ENCODE measurements at regions not wholly inside any gene's neighbourhood (a gene's known extent, or its start where the extent isn't known, plus 50 kb on each side); places are given as distances from the start of the nearest gene placed in this dataset.

GRCh38 chr10:29962166-29962850, 97.1 kb downstream of the JCAD start:
- no peak for DNase-seq

GRCh38 chr10:29961351-29961750, 98.0 kb downstream of the JCAD start:
- peak; percentile 63 for DNase-seq

GRCh38 chr10:29960261-29960660, 99.1 kb downstream of the JCAD start:
- no peak for DNase-seq

GRCh38 chr10:29959586-29959985, 99.8 kb downstream of the JCAD start:
- DNase-seq: no peak

- DNase-seq: no peak
Measured at GRCh38 chr10:29958440-29958839, 100.9 kb downstream of the JCAD start.

- DNase-seq: no peak
Measured at GRCh38 chr10:29957907-29958331, 101.5 kb downstream of the JCAD start.

- DNase-seq: no peak
Measured at GRCh38 chr10:29957236-29957635, 102.2 kb downstream of the JCAD start.

- DNase-seq: no peak
Measured at GRCh38 chr10:29956335-29956924, 103.0 kb downstream of the JCAD start.

GRCh38 chr10:29955329-29955935, 104.0 kb downstream of the JCAD start:
- DNase-seq: no peak

- no peak for DNase-seq
Measured at GRCh38 chr10:29951441-29951931, 107.9 kb downstream of the JCAD start.

- DNase-seq: no peak
Measured at GRCh38 chr10:29950391-29950790, 109.0 kb downstream of the JCAD start.

- peak; percentile 88 for DNase-seq
Measured at GRCh38 chr10:29949411-29950011, 109.9 kb downstream of the JCAD start.

- no peak for DNase-seq
Measured at GRCh38 chr10:29948881-29949355, 110.5 kb downstream of the JCAD start.

GRCh38 chr10:29947701-29948060, 111.7 kb downstream of the JCAD start:
- no peak for DNase-seq

GRCh38 chr10:29946953-29947700, 112.3 kb downstream of the JCAD start:
- no peak for DNase-seq

GRCh38 chr10:29946614-29946952, 112.8 kb downstream of the JCAD start:
- no peak for DNase-seq

- no peak for DNase-seq
Measured at GRCh38 chr10:29941476-29941875, 117.9 kb downstream of the JCAD start.

- DNase-seq: no peak
Measured at GRCh38 chr10:29932991-29933390, 126.4 kb downstream of the JCAD start.

- DNase-seq: no peak
Measured at GRCh38 chr10:29931833-29932232, 127.6 kb downstream of the JCAD start.

- DNase-seq: no peak
Measured at GRCh38 chr10:29929006-29929405, 130.4 kb downstream of the JCAD start.

GRCh38 chr10:29926693-29927048, 132.7 kb downstream of the JCAD start:
- no peak for DNase-seq

- peak; percentile 61 for DNase-seq
Measured at GRCh38 chr10:29925771-29926692, 133.4 kb downstream of the JCAD start.

All from MV-4-11 (cell line).